NCI-H82 treated with DMSO at 0.1 percent for 48 hours (cell line): ENCODE measurements at regions not wholly inside any gene's neighbourhood (a gene's known extent, or its start where the extent isn't known, plus 50 kb on each side); places are given as distances from the start of the nearest gene placed in this dataset.
"Not testable (repeated sequence)": the region's sequence is repeated elsewhere in the genome, so short reads cannot be mapped to it uniquely, and the experiment has no call there.

Experiments
- DNase-seq: peaks from one replicate; lab custom pipeline; 2025; ENCODE audit not compliant: unreplicated experiment; lab: John Stamatoyannopoulos, UW

DNA sequence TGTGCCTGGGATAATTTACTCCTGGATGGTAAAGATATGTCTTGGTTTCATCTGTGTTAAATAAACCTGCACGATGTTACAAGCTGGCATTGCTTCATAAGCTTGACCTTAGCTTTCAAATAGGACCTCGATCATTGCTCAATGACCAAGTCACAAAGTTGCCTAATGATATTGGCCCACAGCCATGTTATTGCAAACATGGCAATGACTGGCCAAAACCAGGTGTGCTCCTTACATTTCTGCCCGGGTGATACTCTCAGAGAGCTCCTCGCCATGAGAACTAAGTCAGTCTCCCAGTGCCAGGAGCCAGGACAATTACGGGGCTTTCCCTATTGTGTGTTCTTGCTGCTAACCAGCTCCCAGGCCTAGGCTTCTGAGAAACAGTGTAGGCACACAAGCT lies 72.5 kb upstream of the CYP1B1 start:
- no peak for DNase-seq

DNA sequence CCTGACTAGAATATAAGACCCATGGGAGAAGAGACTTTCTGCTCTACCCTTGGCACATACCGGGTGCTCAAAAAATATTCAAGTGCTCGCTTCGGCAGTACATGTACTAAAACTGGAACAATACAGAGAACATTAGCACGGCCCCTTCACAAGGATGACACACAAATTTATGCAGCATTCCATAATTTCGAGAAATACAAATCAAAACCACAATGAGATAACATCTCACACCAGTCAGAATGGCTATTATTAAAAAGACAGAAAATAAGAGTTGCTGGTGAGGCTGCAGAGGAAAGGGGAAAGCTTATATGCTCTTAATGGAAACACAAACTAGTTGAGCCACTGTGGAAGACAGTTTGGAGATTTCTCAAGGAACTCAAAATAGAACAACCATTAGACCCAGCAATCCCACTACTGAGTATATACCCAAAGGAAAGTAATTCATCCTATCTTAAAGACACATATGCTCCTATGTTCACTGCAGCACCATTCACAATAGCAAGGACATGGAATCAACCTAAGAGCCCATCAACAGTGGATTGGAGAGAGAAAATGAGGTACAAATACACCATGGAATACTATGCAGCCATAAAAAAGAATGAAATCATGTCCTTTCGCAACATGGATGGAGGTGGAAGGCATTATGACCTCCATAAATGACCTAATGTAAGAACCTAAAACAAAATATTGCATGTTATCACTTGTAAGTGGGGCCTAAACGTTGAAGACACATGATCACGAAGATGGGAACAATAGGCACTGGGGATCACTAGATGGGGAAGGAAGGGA lies 71.6 kb upstream of the CYP1B1 start:
- no peak for DNase-seq

DNA sequence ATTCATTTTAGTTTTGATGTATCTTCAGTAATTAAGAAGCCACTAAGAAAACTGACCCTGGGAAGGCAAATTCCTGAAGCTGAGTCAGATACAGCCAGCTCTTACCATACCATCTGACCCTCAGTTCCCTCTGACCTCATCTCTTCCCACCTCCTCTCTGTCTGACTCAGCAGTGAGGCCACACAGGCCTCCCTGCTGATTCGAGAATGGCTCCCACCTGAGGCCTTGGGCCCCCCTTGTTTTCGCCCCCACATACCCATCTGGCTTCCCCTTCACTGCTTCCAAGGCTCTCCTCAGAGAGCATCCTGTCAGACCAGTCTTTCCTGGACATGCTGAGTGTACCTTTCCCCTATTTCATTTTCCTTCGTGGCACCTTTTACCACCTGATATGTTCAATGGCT lies 71.0 kb upstream of the CYP1B1 start:
- no peak for DNase-seq

- no peak for DNase-seq
These were observed 70.4 kb upstream of the CYP1B1 start for GRCh38 chr2:38146275-38146906.

DNA sequence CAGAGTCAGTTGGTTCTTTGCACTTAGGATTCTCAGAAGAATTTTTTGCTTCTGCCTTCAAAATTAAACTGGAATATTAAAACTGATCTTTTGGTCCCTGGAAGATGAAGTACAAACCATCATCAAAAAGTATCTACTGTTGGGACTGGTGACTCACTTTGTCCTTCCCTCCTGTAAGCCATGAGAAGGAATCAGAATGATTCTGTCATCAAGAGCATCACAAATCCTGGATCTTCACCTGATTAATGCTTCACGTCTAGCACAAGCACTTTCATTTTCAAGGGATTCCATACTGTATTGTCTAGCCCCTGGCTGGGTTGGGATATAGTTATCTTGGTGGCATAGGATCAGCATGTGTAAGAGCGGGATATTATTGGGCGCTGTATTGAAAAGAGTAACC lies 69.3 kb upstream of the CYP1B1 start:
- no peak for DNase-seq

- DNase-seq: no peak
These were observed 66.7 kb upstream of the CYP1B1 start for GRCh38 chr2:38142627-38143026.

DNA sequence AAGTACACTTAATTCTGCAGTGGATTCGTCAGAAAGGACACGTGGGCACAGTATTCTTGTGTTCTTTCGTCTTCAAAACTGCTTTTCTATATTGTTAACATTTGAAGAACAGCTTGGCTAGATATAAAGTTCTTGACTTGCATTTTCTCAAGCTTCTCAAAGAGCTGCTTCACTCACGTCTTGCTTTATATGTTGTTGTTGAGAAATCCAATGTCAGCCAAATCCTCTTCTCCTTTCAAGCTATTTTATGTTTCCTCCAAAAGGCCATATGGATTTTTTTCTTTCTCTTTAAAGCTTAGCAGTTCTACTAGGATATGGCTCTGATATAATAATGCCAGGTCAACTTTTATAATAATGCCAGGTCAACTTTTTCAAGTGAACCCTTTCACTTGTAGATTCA lies 65.5 kb upstream of the CYP1B1 start:
- no peak for DNase-seq

DNA sequence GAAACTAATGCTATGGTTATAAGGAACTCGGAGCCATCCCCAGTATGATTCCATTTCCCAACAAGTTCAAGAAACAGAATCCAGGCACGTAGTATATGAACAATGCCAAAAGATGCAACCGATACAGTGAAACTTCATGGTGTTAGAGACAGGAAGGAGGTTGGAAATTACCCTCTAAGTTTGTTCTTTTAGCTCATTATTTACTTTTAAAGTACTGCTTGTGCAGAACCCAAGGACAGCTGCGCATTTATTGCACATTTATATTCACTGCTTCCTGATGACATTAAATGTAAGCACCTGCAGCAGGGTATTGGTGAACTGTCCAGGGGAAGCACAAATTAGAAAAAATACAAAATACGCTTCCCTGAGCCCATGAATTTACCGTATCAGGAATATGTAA lies 63.0 kb upstream of the CYP1B1 start:
- no peak for DNase-seq

GRCh38 chr2:38138419-38138818 lies 62.5 kb upstream of the CYP1B1 start:
- DNase-seq: no peak

DNA sequence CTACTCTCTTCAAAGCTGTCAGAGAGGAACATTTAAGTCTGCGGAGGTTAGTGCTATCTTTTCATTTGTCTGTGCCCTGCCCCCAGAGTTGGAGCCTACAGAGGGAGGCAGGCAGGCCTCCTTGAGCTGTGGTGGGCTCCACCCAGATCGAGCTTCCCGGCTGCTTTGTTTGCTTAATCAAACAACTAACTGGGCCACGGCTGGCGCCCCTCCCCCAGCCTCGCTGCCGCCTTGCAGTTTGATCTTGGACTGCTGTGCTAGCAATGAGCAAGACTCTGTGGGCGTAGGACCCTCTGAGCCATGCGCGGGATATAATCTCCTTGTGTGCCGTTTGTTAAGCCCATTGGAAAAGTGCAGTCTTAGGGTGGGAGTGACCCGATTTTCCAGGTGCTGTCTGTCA lies 62.0 kb upstream of the CYP1B1 start:
- not testable (repeated sequence) for DNase-seq

DNA sequence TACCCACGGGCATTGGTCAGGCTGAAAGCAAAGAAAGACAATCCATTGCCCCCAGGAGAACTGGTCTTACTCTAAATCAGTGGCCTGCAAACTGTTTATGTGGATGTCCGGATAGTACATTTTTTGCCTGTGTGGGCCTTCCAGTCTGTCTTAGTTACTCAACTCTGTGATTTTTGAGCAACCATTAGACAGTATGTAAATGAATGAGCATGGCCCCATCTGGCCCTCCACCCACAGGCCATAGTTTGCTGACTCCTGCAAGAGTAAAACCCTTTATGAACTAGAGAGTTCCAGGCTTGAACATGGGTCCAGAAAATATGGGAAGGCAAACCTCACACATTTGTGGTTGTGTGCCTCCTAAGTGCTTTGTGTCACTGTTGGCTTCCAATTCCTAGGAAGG lies 55.7 kb upstream of the CYP1B1 start:
- no peak for DNase-seq

GRCh38 chr2:38130876-38131275 lies 54.9 kb upstream of the CYP1B1 start:
- no peak for DNase-seq

DNA sequence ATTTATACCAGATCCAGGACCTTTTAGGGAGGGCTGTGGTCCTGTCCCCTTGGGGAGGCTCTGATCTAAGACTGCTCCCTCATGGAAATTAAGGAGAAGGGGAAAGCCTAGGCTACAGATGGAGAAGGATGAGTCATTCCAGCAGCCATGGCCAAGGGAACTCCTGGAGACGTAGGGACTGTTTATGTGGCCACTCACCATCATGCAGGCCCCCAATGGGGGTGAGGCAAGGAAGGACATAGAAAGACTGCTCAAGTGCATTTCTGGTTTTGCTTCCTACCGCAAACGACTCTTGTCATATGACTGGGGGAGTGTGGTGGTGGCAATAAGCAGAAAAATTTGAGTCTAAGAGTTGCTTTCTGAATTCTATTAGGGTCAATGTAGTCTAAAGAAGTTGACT lies 54.0 kb upstream of the CYP1B1 start:
- DNase-seq: no peak

DNA sequence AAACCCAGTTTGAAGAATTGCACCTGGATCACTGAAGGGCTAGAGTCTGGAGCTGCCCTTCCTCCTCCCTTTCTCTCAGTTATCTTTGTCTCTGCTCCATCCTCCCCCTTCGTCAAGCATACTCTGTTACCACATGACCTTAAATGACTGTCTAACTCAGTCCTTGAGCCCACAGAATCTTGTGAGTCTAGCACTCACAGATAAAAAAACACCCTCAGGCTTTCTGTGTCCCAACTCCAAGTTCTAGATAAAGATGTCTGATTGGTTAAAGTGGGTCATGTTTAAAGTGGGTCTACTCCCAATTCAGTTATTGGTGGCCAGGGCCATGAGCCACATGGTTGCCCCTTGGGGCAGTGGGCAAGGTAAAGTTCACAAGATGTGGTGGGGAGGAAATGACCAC lies 53.5 kb upstream of the CYP1B1 start:
- no peak for DNase-seq

DNA sequence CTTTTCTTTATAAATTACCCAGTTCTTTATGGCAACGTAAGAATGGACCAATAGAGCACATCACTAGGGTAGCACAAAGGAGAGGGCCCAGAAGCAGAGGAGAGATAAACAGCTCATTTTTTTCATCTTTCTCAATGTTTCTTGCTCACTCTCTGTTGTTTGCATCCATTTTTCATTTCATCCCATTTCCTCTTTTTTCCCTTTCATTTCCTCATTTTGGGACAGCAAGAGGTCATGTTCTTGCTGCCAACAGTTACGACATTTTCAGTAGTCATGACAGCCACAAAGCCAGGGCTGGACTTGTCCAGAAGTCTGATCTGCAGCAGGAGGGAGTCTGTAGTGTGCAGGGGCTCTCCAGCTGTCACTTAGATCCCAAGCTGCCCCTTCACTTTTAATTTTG lies 52.7 kb upstream of the CYP1B1 start:
- DNase-seq: no peak

- DNase-seq: no peak
These were observed 51.3 kb upstream of the CYP1B1 start for GRCh38 chr2:38127277-38127676.

DNA sequence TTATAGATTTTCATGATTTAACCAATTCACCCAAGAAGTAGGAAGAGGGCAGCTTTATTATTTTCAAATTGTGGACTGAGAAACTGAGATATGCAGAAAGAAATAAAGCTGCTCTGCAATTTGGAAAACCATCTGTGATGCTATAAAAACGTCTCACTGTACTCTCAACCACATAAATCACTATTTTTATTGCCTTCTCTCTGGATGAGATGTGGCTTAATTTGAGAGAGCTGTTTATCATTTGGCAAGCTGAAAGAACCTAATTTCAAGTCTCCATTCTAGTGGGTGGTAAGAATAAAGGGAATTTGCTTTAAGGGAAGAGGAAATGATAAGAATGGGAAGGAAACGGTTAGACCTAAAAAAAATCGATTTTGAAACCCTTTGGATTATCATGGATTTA lies 49.9 kb upstream of the CYP1B1 start:
- DNase-seq: no peak
